ENCODE measurements at regions not wholly inside any gene's neighbourhood (a gene's known extent, or its start where the extent isn't known, plus 50 kb on each side); places are given as distances from the start of the nearest gene placed in this dataset.
"Not testable (repeated sequence)": the region's sequence is repeated elsewhere in the genome, so short reads cannot be mapped to it uniquely, and the experiment has no call there.

- intact Hi-C loops (cut with DNase I) = no loop called here
- H3K36me3 ChIP-seq = no peaks in the 10 kb centered on the region
- DNase-seq = no peak
Measured at GRCh38 chr22:48403521-48404403, 1423.9 kb downstream of the BRD1 start.

DNA sequence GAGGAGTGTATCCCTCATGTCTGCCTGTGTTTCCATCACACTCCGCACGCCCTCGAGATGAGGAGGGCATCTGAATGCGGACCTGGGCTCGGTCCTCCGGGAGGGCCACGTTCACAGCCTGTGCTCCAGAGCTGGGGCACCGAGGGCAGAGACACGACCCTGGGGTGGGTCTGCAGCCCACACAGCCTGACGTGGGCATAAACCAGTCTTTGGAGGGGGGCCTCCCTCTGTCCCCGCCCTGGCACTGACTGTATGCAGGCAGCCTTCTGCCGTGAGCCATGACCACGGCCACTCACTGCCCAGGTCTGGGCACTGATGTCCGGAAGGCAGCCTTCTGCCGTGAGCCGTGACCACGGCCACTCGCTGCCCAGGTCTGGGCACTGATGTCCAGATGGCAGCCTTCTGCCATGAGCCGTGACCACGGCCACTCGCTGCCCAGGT is 1425.1 kb downstream of the BRD1 start:
- Histone ChIP-seq H3K36me3 (no peaks in the 10 kb centered on the region), H3K27ac (no peak overlapping the region), H3K4me3 (no peak overlapping the region), H3K27me3 (peaks cover 0 to 3% (median 0%) of the 10 kb centered on the region in 4 donors), H3K4me1 (no peaks in the 10 kb centered on the region), H3K9me3 (no peaks in the 10 kb centered on the region)
- TF ChIP-seq CTCF (IDR thresholded peaks at IDR 0.05) (no peak), POLR2A (IDR thresholded peaks at IDR 0.05) (no peak)
- 73 to 80% methylated on average over 6 to 9 of the region's 21 CpGs for WGBS, 2 donors
- intact Hi-C loops (cut with DNase I) = no loop called here
- DNase-seq = no peak

More at GRCh38 chr22:48403521-48404403, 1423.9 kb downstream of the BRD1 start:
- no peaks in the 10 kb centered on the region for H3K4me1 ChIP-seq
- no peak overlapping the region for H3K4me3 ChIP-seq
- WGBS, 2 donors = 62 to 67% methylated on average over 18 to 19 of the region's 22 CpGs
- no peak overlapping the region for H3K27ac ChIP-seq
- TF ChIP-seq POLR2A (IDR thresholded peaks at IDR 0.05) = no peak
- no peak for TF ChIP-seq CTCF (IDR thresholded peaks at IDR 0.05)
- H3K27me3 ChIP-seq = peaks cover 0 to under 1% (median 0%) of the 10 kb centered on the region in 4 donors
- H3K9me3 ChIP-seq = no peaks in the 10 kb centered on the region

GRCh38 chr22:48401523-48401922 is 1426.2 kb downstream of the BRD1 start:
- H3K4me1 ChIP-seq; H3K36me3 ChIP-seq; H3K4me3 ChIP-seq; DNase-seq; H3K27ac ChIP-seq; H3K9me3 ChIP-seq; H3K27me3 ChIP-seq; intact Hi-C loops (cut with DNase I): not testable (repeated sequence)
- WGBS, 2 donors = 93 to 100% methylated on average over 1 of the region's 1 CpG

DNA sequence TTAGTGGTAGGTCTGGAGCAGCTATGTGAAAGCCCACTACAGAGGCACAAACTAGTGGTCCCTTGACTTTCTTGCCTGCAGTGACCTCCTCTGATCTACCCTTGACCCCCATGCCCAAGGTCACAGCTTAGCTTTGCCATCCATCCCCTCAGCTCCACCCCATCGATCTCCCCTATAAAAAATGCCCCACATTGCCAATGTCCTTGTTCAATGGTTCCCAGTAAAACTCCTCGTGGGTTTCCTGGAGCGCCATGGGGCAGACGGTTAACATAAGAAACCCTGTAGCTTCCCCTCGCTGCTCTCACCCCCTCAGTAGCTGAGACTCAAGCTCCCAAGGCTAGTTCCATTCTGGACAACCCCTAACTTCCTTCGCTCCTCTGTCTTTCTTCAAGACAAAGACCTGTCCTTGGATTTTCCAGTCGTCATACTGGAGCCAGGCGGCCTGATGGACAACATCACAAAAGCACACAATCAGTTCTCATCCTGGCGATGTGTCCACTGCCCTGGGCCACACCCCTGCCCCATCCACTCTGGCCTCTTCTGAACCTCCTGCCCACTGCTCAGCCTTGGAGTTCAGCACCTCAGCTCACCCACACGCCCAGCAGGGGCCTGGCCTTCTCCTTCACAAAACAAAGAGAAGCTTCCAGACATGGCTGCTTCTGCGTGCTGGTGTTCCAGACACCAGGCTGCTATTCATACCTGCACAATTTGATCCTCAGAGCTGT is 1429.3 kb downstream of the BRD1 start:
- H3K27ac ChIP-seq = no peak overlapping the region
- no peak for DNase-seq
- no peaks in the 10 kb centered on the region for H3K9me3 ChIP-seq
- no peak overlapping the region for H3K4me3 ChIP-seq
- intact Hi-C loops (cut with DNase I) = no loop called here
- H3K27me3 ChIP-seq = peaks cover 0 to 15% (median 0%) of the 10 kb centered on the region in 4 donors
- H3K36me3 ChIP-seq = no peaks in the 10 kb centered on the region
- TF ChIP-seq CTCF (IDR thresholded peaks at IDR 0.05) = no peak
- no peak for TF ChIP-seq POLR2A (IDR thresholded peaks at IDR 0.05)
- 72 to 74% methylated on average over 10 of the region's 11 CpGs for WGBS, 2 donors
- H3K4me1 ChIP-seq = no peaks in the 10 kb centered on the region

DNA sequence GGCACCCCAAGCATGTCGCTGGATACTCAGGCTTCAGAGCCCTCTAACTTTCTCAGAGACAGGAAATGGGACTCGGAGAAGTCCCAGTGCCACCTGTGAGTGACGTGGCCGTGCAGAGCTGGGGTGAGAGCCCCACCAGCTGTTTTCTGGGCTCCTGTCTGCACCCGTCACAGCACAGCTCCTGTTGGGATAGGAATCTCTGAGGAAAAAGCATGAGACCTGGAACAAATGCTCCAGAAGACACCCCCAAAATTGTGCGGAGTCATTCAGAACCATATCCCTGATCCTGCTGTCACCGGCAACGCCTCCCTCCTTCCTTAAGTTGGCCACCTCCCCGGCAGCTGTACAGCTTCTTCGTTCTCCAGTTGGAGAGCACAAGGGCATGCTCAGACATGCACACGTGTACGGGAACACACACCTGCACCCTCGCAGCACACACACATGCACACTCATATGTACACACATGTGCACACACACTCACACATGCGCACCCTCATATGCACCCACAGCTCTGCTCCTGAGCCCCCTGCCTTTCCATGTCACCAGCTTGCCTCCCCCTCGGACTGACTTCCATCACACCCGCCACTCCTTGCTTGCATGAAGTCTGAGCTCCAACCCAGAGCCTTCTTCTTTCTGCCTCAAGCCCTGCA is 1430.0 kb downstream of the BRD1 start:
- Histone ChIP-seq H3K27me3 (peaks cover 0 to 20% (median 0%) of the 10 kb centered on the region in 4 donors), H3K4me3 (no peak overlapping the region), H3K27ac (no peak overlapping the region), H3K4me1 (no peaks in the 10 kb centered on the region), H3K36me3 (no peaks in the 10 kb centered on the region), H3K9me3 (no peaks in the 10 kb centered on the region)
- 77 to 84% methylated on average over 13 of the region's 16 CpGs for WGBS, 2 donors
- no peak for DNase-seq
- intact Hi-C loops (cut with DNase I) = no loop called here
- no peak for TF ChIP-seq POLR2A (IDR thresholded peaks at IDR 0.05)
- TF ChIP-seq CTCF (IDR thresholded peaks at IDR 0.05) = no peak

All from esophagus squamous epithelium (tissue), 5 donors.